H1 (cell line): ENCODE measurements at regions not wholly inside any gene's neighbourhood (a gene's known extent, or its start where the extent isn't known, plus 50 kb on each side); places are given as distances from the start of the nearest gene placed in this dataset.

Source experiments
- CTCF ChIA-PET: fragments of 300-600 bp; sonication (Branson Sonifier 250); formaldehyde crosslinking; loops from one replicate; lab custom pipeline; 2021; ENCODE audit not compliant: partially characterized antibody; lab: Charles Lee
- POLR2A ChIA-PET: fragments of 300-600 bp; sonication (Branson Sonifier 250); formaldehyde crosslinking; loops from one replicate; lab custom pipeline; 2021; ENCODE audit warnings: inconsistent platforms; ENCODE audit not compliant: partially characterized antibody; lab: Charles Lee
- DNase-seq, 2 experiments: peaks; one replicate each; pipeline versions ENCODE4 v3.0.0 to v3.0.0-alpha.2; 2010 to 2022; ENCODE audit warnings: low spot score in 2 of 2, low read depth in 1 of 2, mixed read lengths in 1 of 2
- FAIRE-seq: peaks from 2 replicates; lab custom pipeline; 2011; peaks lifted over from hg19 to GRCh38; lab: Jason Lieb, UNC
- H2AFZ ChIP-seq: 2 replicates; pipeline ENCODE4 v1.8.1; 2012; ENCODE audit warnings: low read length, inconsistent platforms
- H2AK5ac ChIP-seq: 2 replicates; pipeline ENCODE4 v1.6.1; 2013; ENCODE audit warnings: low read depth, low read length
- H2BK120ac ChIP-seq: replicated peaks from 2 replicates; pipeline ENCODE3; 2013; ENCODE audit warnings: low read depth, low read length, inconsistent platforms
- H2BK12ac ChIP-seq: 2 replicates; pipeline ENCODE4 v1.6.1; 2013; ENCODE audit warnings: low read depth, low read length
- H2BK15ac ChIP-seq: 2 replicates; pipeline ENCODE4 v1.6.1; 2013; ENCODE audit warnings: low read length
- H2BK20ac ChIP-seq: 2 replicates; pipeline ENCODE4 v1.6.1; 2013; ENCODE audit warnings: low read length
- H2BK5ac ChIP-seq: 2 replicates; pipeline ENCODE4 v1.6.1; 2013; ENCODE audit warnings: low read depth, low read length
- H3K14ac ChIP-seq: 2 replicates; pipeline ENCODE4 v1.6.1; 2013; ENCODE audit warnings: inconsistent platforms; ENCODE audit not compliant: insufficient read length
- H3K18ac ChIP-seq: 2 replicates; pipeline ENCODE4 v1.6.1; 2013; ENCODE audit warnings: low read length; ENCODE audit errors: extremely low read depth
- H3K23ac ChIP-seq: 2 replicates; pipeline ENCODE4 v1.6.1; 2013; ENCODE audit warnings: inconsistent platforms; ENCODE audit not compliant: insufficient read length
- H3K23me2 ChIP-seq: 2 replicates; pipeline ENCODE4 v1.6.1; 2013; ENCODE audit warnings: low read depth, low read length
- H3K27ac ChIP-seq: 2 replicates; pipeline ENCODE4 v1.6.1; 2011; ENCODE audit warnings: low read depth, low read length, inconsistent platforms
- H3K27me3 ChIP-seq, 4 experiments: replicated peaks in 1 of 4; 1 replicate in 1 of 4; 2 replicates in 3 of 4; pipeline versions ENCODE4 v1.6.1 to v1.8.1; 2011 to 2013; ENCODE audit warnings: low read length in 3 of 4, mild to moderate bottlenecking in 3 of 4, inconsistent platforms in 2 of 4, mixed read lengths in 2 of 4, moderate library complexity in 1 of 4; ENCODE audit not compliant: control insufficient read depth in 3 of 4, insufficient read depth in 3 of 4; ENCODE audit errors: extremely low read depth in 1 of 4
- H3K36me3 ChIP-seq, 4 experiments: 2 replicates each; pipeline versions ENCODE4 v1.6.1 to v1.8.1; 2011 to 2013; ENCODE audit warnings: mild to moderate bottlenecking in 4 of 4, low read length in 3 of 4, moderate library complexity in 2 of 4, control low read depth in 1 of 4, inconsistent platforms in 1 of 4; ENCODE audit not compliant: insufficient read depth in 4 of 4, control insufficient read depth in 2 of 4
- H3K4ac ChIP-seq: replicated peaks from 2 replicates; pipeline ENCODE3; 2013; ENCODE audit warnings: low read length, low read depth, mixed read lengths, inconsistent platforms; ENCODE audit not compliant: insufficient read length
- H3K4me1 ChIP-seq, 4 experiments: replicated peaks in 1 of 4; 1 replicate in 1 of 4; 2 replicates in 3 of 4; pipeline versions ENCODE4 v1.6.1 to v1.8.1; 2011 to 2013; ENCODE audit warnings: low read length in 3 of 4, inconsistent platforms in 2 of 4, mixed read lengths in 1 of 4; ENCODE audit not compliant: insufficient read depth in 4 of 4, control insufficient read depth in 3 of 4
- H3K4me2 ChIP-seq, 2 experiments: 2 replicates each; pipeline versions ENCODE4 v1.6.1 to v1.8.1; 2011 to 2013; ENCODE audit warnings: low read depth in 2 of 2, low read length in 2 of 2, control low read depth in 1 of 2, inconsistent platforms in 1 of 2, mild to moderate bottlenecking in 1 of 2; ENCODE audit not compliant: insufficient read depth in 1 of 2
- H3K4me3 ChIP-seq, 4 experiments: fragments of 200-600, 300-600 bp in 1 of 4; sonication (generic), shearing (Covaris generic), sonication (Bioruptor Twin) in 1 of 4; 2 replicates each; pipeline versions ENCODE4 v1.5.1 to v1.8.1; 2011 to 2016; ENCODE audit warnings: low read length in 4 of 4, low read depth in 3 of 4, control low read depth in 2 of 4, inconsistent platforms in 2 of 4, mild to moderate bottlenecking in 2 of 4, mixed read lengths in 1 of 4, moderate library complexity in 1 of 4; ENCODE audit not compliant: insufficient read depth in 2 of 4; ENCODE audit errors: extremely low read depth in 1 of 4
- H3K56ac ChIP-seq: replicated peaks from 2 replicates; pipeline ENCODE3; 2013; ENCODE audit warnings: low read depth, mild to moderate bottlenecking, mixed read lengths, low read length, inconsistent platforms; ENCODE audit not compliant: insufficient read length
- H3K79me1 ChIP-seq: 2 replicates; pipeline ENCODE4 v1.6.1; 2013; ENCODE audit warnings: low read depth, low read length, control low read depth
- H3K79me2 ChIP-seq, 2 experiments: 2 replicates each; pipeline versions ENCODE4 v1.6.1 to v1.8.1; 2012 to 2013; ENCODE audit warnings: low read length in 2 of 2, mild to moderate bottlenecking in 2 of 2, inconsistent platforms in 1 of 2; ENCODE audit not compliant: insufficient read depth in 2 of 2, control insufficient read depth in 1 of 2
- H3K9ac ChIP-seq, 4 experiments: replicated peaks in 1 of 4; 1 replicate in 1 of 4; 2 replicates in 3 of 4; pipeline versions ENCODE4 v1.6.1 to v1.8.1; 2011 to 2013; ENCODE audit warnings: low read depth in 3 of 4, low read length in 3 of 4, control low read depth in 2 of 4, mild to moderate bottlenecking in 2 of 4, moderate library complexity in 2 of 4, inconsistent platforms in 1 of 4; ENCODE audit errors: extremely low read depth in 1 of 4
- H3K9me3 ChIP-seq, 2 experiments: 2 replicates each; pipeline versions ENCODE4 v1.6.1 to v1.8.1; 2012 to 2013; ENCODE audit warnings: mild to moderate bottlenecking in 2 of 2, moderate library complexity in 2 of 2, control low read depth in 1 of 2, inconsistent platforms in 1 of 2, low read depth in 1 of 2, low read length in 1 of 2, mixed read lengths in 1 of 2; ENCODE audit not compliant: insufficient read depth in 2 of 2
- H4K20me1 ChIP-seq, 2 experiments: replicated peaks in 1 of 2; 2 replicates each; pipeline versions ENCODE3 to v1.8.1; 2011 to 2013; ENCODE audit warnings: inconsistent platforms in 2 of 2, low read length in 2 of 2, mild to moderate bottlenecking in 1 of 2; ENCODE audit not compliant: insufficient read depth in 2 of 2, control insufficient read depth in 1 of 2
- H4K5ac ChIP-seq: 2 replicates; pipeline ENCODE4 v1.6.1; 2013; ENCODE audit warnings: low read length, low read depth, mixed read lengths, inconsistent platforms; ENCODE audit not compliant: insufficient read length
- H4K8ac ChIP-seq: 2 replicates; pipeline ENCODE4 v1.8.0; 2013; ENCODE audit warnings: mild to moderate bottlenecking, moderate library complexity, low read length, inconsistent platforms; ENCODE audit not compliant: insufficient read depth; ENCODE audit errors: extremely low read depth
- H4K91ac ChIP-seq: replicated peaks from 2 replicates; pipeline ENCODE3; 2013; ENCODE audit warnings: low read length, mixed read lengths, inconsistent platforms; ENCODE audit not compliant: insufficient read length
- JUND ChIP-seq: IDR thresholded peaks from 2 replicates; pipeline ENCODE4 v1.6.1; 2011; ENCODE audit warnings: mild to moderate bottlenecking, improper control_type of control experiment, low read length
- KDM1A ChIP-seq: fragments of 200-600, 300-600 bp; sonication (generic); IDR thresholded peaks from 2 replicates; pipeline ENCODE4 v1.7.1; 2016; ENCODE audit warnings: mild to moderate bottlenecking, low read length, borderline replicate concordance
- RFX5 ChIP-seq: IDR thresholded peaks from 2 replicates; pipeline ENCODE4 v1.6.1; 2011; ENCODE audit warnings: low read depth, low read length, improper control_type of control experiment, borderline replicate concordance
- WGBS, 2 experiments: shearing (Covaris generic) in 1 of 2; methylation state at CpG; one replicate each; pipeline versions ENCODE4 v1.1.6 to v1.1.7; 2013 to 2015; ENCODE audit warnings: low lambda C conversion rate in 2 of 2, mixed read lengths in 2 of 2, inconsistent platforms in 1 of 2, low coverage in 1 of 2, missing lambda C conversion rate in 1 of 2; ENCODE audit not compliant: insufficient replicate concordance in 2 of 2, insufficient coverage in 1 of 2, insufficient read length in 1 of 2; ENCODE audit errors: extremely low coverage in 1 of 2, missing lambda C conversion rate in 1 of 2; 5-methylcytosine and 5-hydroxymethylcytosine counted together

GRCh38 chr4:96649536-96649935 lies 809.6 kb downstream of the PDHA2 start:
- Histone ChIP-seq H2AK5ac (no peak overlapping the region), H2BK120ac (no peak overlapping the region), H3K4me3 (no peak overlapping the region), H4K20me1 (no peaks in the 10 kb centered on the region), H3K9ac (no peak overlapping the region), H3K27ac (no peak overlapping the region), H3K79me1 (no peaks in the 10 kb centered on the region), H3K14ac (no peak overlapping the region), H3K79me2 (no peaks in the 10 kb centered on the region), H3K18ac (no peak overlapping the region), H3K36me3 (no peaks in the 10 kb centered on the region), H3K56ac (no peak overlapping the region), H2BK20ac (no peak overlapping the region), H3K4ac (no peak overlapping the region), H2BK5ac (no peak overlapping the region), H2BK12ac (no peak overlapping the region), H3K27me3 (no peaks in the 10 kb centered on the region), H3K23me2 (no peaks in the 10 kb centered on the region), H3K4me1 (no peaks in the 10 kb centered on the region), H4K91ac (no peak overlapping the region), H2BK15ac (no peak overlapping the region), H2AFZ (peak overlapping the region; percentile 78; the same call in 1 of the 2 replicates), H4K5ac (no peak overlapping the region), H3K9me3 (peaks cover 0 to 5% of the 10 kb centered on the region in 2 experiments; a peak in 1 of 4 replicates), H3K23ac (no peak overlapping the region), H3K4me2 (no peak overlapping the region), H4K8ac (no peak overlapping the region)
- no peak for DNase-seq
- POLR2A ChIA-PET: no interaction called here
- CTCF ChIA-PET: interaction anchor here (0.6 kb wide), 1 partner anchor 11 kb away, joined by 3 read pairs; no protein-coding TSS in a partner anchor
- TF ChIP-seq KDM1A (no peak), RFX5 (no peak), JUND (no peak)
- WGBS, 2 experiments: 100% methylated on average over 1 of the region's 1 CpG; no CpG with 5 or more reads in 1 of the 2 experiments
- FAIRE-seq: no peak
